ENCODE measurements at regions not wholly inside any gene's neighbourhood (a gene's known extent, or its start where the extent isn't known, plus 50 kb on each side); places are given as distances from the start of the nearest gene placed in this dataset.

- Mint-ChIP-seq H3K4me3 (ENCODE audit: low read depth) (no peak overlapping the region), H3K27me3 (no peaks in the 10 kb centered on the region), H3K36me3 (ENCODE audit: insufficient read depth) (peaks cover 18% of the 10 kb centered on the region), H3K9me3 (ENCODE audit: low read depth) (peaks cover 3% of the 10 kb centered on the region), H3K27ac (no peak overlapping the region), H3K4me1 (ENCODE audit: low read depth) (peaks cover 29% of the 10 kb centered on the region)
- DNase-seq (ENCODE audit: low spot score, unreplicated experiment) = no peak
- no peak for TF ChIP-seq CTCF (IDR thresholded peaks at IDR 0.05; ENCODE audit: unreplicated experiment)
Measured at GRCh38 chr12:111185206-111185888, 183.5 kb downstream of the PHETA1 start.

GRCh38 chr12:111184161-111184560 is 184.7 kb downstream of the PHETA1 start:
- Mint-ChIP-seq H3K4me3 (ENCODE audit: low read depth) (no peak overlapping the region), H3K27me3 (no peaks in the 10 kb centered on the region), H3K9me3 (ENCODE audit: low read depth) (no peaks in the 10 kb centered on the region), H3K4me1 (ENCODE audit: low read depth) (peaks cover 38% of the 10 kb centered on the region), H3K36me3 (ENCODE audit: insufficient read depth) (peaks cover 7% of the 10 kb centered on the region), H3K27ac (no peak overlapping the region)
- TF ChIP-seq CTCF (IDR thresholded peaks at IDR 0.05; ENCODE audit: unreplicated experiment) = no peak
- DNase-seq (ENCODE audit: low spot score, unreplicated experiment) = no peak

- H3K27ac Mint-ChIP-seq = no peak overlapping the region
- H3K4me3 Mint-ChIP-seq (ENCODE audit: low read depth) = no peak overlapping the region
- peaks cover 45% of the 10 kb centered on the region for H3K4me1 Mint-ChIP-seq (ENCODE audit: low read depth)
Measured at GRCh38 chr12:111183094-111183493, 185.8 kb downstream of the PHETA1 start.

GRCh38 chr12:111182382-111182781 is 186.5 kb downstream of the PHETA1 start:
- Mint-ChIP-seq H3K27ac (peak overlapping the region; percentile 73), H3K4me3 (ENCODE audit: low read depth) (no peak overlapping the region), H3K27me3 (no peaks in the 10 kb centered on the region), H3K36me3 (ENCODE audit: insufficient read depth) (no peaks in the 10 kb centered on the region), H3K4me1 (ENCODE audit: low read depth) (peaks cover 50% of the 10 kb centered on the region), H3K9me3 (ENCODE audit: low read depth) (no peaks in the 10 kb centered on the region)
- no peak for TF ChIP-seq CTCF (IDR thresholded peaks at IDR 0.05; ENCODE audit: unreplicated experiment)
- no peak for DNase-seq (ENCODE audit: low spot score, unreplicated experiment)

More at GRCh38 chr12:111183094-111183493, 185.8 kb downstream of the PHETA1 start:
- DNase-seq (ENCODE audit: low spot score, unreplicated experiment) = no peak
- H3K9me3 Mint-ChIP-seq (ENCODE audit: low read depth) = no peaks in the 10 kb centered on the region
- TF ChIP-seq CTCF (IDR thresholded peaks at IDR 0.05; ENCODE audit: unreplicated experiment) = no peak
- no peaks in the 10 kb centered on the region for H3K27me3 Mint-ChIP-seq
- peaks cover 2% of the 10 kb centered on the region for H3K36me3 Mint-ChIP-seq (ENCODE audit: insufficient read depth)

- Mint-ChIP-seq H3K4me3 (ENCODE audit: low read depth) (peak overlapping the region; percentile 1), H3K36me3 (ENCODE audit: insufficient read depth) (no peaks in the 10 kb centered on the region), H3K27me3 (no peaks in the 10 kb centered on the region), H3K4me1 (ENCODE audit: low read depth) (peaks cover 51% of the 10 kb centered on the region), H3K9me3 (ENCODE audit: low read depth) (no peaks in the 10 kb centered on the region), H3K27ac (peak overlapping the region; percentile 71)
- DNase-seq (ENCODE audit: low spot score, unreplicated experiment) = no peak
- TF ChIP-seq CTCF (IDR thresholded peaks at IDR 0.05; ENCODE audit: unreplicated experiment) = no peak
Measured at GRCh38 chr12:111181143-111181726, 187.7 kb downstream of the PHETA1 start.

All from progenitor cell of endocrine pancreas (in vitro differentiated cells).